CD4-positive, alpha-beta T cell treated with Interleukin-1 beta for 1 hour (primary cell): ENCODE measurements at regions not wholly inside any gene's neighbourhood (a gene's known extent, or its start where the extent isn't known, plus 50 kb on each side); places are given as distances from the start of the nearest gene placed in this dataset.
"Not testable (repeated sequence)": the region's sequence is repeated elsewhere in the genome, so short reads cannot be mapped to it uniquely, and the experiment has no call there.

Experiments
- DNase-seq, 2 donors: peaks; one replicate each; pipeline ENCODE4 v3.0.0-alpha.2; 2020 to 2022

GRCh38 chr13:111702059-111702458, 364.9 kb upstream of the SOX1 start:
- not testable (repeated sequence) for DNase-seq
